ENCODE measurements at regions not wholly inside any gene's neighbourhood (a gene's known extent, or its start where the extent isn't known, plus 50 kb on each side); places are given as distances from the start of the nearest gene placed in this dataset.

GRCh38 chr17:74011966-74012365 lies 191.5 kb upstream of the RPL38 start:
- TF ChIP-seq POLR2AphosphoS5 (IDR thresholded peaks at IDR 0.05; ENCODE audit: borderline replicate concordance, low read depth, low read length), result no peak
- TF ChIP-seq EZH2 (IDR thresholded peaks at IDR 0.05), result no peak

All from SK-N-MC (cell line).